Activated CD8-positive, alpha-beta memory T cell treated with anti-CD3 and anti-CD28 coated beads, Interleukin-2, amount 50 U/mL, for 1 hour (primary cell): ENCODE measurements at regions not wholly inside any gene's neighbourhood (a gene's known extent, or its start where the extent isn't known, plus 50 kb on each side); places are given as distances from the start of the nearest gene placed in this dataset.

Experiments
- DNase-seq: peaks from one replicate; pipeline ENCODE4 v3.0.0-alpha.2; 2020; ENCODE audit errors: extremely low read depth

- DNase-seq = peak; percentile 61
Observed at GRCh38 chr14:76926521-76927251, 100.5 kb downstream of the LRRC74A start.

DNA sequence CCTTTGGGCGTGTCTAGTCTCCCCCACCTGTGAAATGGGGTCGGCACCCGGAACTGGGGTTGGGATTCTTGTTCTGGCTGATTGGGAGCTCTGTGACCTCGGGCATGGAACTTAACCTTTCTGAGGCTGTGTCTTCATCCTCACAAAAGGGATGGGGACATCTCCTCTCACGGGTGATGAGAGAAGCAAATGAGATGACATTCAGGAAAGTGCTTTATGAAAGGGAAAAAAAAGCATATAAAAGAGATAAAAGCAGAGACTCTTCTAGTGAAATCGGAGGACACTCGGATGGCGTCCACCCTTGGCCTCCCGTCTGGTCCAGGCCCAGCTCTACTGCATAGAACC lies 98.9 kb downstream of the LRRC74A start:
- no peak for DNase-seq

- no peak for DNase-seq
Observed at GRCh38 chr14:76924371-76925096, 98.3 kb downstream of the LRRC74A start.

GRCh38 chr14:76923431-76924370 lies 97.5 kb downstream of the LRRC74A start:
- no peak for DNase-seq

DNA sequence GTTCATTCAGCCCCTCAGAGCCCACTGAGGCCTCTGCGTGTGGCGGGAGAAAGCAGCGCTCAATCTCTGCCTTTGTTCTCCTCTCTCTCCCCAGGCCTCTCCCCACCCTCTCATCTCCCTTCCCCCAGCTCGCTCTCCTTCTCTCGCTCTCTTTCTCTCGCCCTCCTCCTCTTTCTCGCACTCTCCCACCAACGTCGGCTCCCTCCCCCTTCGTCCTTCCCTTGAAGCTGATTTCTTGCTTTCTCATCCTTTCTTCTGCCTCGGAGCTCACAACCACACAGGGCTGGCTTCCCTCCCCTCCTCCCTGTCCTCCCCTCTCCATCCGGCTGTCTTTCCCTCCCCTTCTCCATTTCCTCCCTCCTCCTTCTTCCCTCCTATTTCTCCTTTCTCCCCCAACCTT lies 96.4 kb downstream of the LRRC74A start:
- DNase-seq = no peak

GRCh38 chr14:76922092-76922491 lies 95.9 kb downstream of the LRRC74A start:
- no peak for DNase-seq

GRCh38 chr14:76921088-76921399 lies 94.8 kb downstream of the LRRC74A start:
- no peak for DNase-seq

GRCh38 chr14:76920331-76921087 lies 94.3 kb downstream of the LRRC74A start:
- no peak for DNase-seq

DNA sequence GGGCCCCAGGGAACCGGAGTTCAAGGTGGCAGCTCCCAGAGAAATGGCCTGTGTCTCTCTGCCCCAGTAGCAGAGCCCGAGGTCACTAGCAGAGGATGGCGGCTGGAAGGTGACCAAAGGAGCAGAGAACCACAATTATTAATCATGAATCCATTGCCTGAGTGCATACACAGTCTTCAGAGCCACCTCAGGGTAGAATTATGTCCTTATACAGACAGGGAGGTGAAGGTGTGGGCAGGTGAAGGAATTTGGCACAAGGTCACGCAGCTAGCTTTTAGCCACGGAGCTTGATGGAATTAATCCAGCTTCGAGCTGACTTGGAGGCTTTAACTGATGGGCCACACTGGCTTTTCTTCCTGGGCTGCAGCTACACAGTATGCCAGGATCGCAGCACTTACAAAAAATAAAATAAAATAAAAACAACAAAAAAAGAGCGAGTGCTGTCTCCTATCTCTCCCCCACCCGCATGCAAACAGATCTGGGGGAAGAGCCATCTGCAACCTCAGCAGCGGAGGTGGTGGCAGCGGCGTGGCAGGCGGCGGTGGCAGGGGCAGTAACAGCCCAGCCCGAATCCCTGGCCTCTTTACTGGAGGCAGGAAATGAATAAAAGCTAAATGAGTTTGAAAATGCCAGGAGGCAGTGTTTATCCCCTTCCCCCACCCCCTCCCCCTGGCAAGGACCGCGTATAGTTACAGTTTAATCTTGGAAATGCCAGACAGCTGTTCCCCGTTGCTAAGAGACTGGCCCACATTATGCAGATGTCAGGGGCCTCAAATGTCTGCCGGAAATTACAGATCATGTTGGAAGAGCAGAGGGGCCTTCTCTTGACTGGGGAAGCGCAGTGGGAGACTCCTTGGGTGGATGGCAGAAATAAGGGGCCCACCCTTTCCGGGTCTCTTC lies 93.5 kb downstream of the LRRC74A start:
- no peak for DNase-seq
